HL-60/S4 (cell line): ENCODE measurements at regions not wholly inside any gene's neighbourhood (a gene's known extent, or its start where the extent isn't known, plus 50 kb on each side); places are given as distances from the start of the nearest gene placed in this dataset.

Experiments used
- in situ Hi-C: fragments of 300-500 bp; cut with MboI; formaldehyde crosslinking; loops from 2 replicates; pipeline ENCODE4 v1.14.3; 2022; ENCODE audit warnings: low sequenced_read_pairs

- in situ Hi-C loops = no loop called here
Observed at GRCh38 chr9:1729631-1730030, 285.5 kb upstream of the SMARCA2 start.

- in situ Hi-C loops = no loop called here
Observed at GRCh38 chr9:1732670-1733069, 282.5 kb upstream of the SMARCA2 start.

DNA sequence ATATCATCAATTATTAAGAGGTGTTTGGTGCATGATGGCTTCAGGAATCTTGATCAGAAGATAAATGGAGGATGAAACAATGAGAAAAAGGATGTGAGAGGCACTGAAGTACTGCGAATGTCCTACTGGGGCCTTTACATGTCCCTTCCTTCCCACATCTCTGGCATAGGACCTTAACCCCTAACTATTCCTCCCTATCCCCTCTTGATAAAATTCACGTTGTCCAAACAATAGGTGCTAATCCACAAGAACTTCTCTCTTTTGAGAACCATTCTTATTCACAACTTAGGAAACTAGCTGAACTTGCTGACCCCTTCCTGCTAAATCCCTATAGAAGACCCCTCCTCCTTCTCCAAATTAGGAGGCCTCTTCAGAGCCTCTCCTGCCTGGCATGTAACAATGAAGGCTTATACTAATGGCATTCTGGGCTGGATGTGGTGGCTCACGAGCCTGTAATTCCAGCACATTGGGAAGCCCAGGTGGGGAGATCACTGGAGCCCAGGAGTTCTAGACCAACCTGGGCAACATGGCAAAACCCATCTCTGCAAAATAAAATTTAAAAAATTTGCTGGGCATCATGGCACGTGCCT lies 276.5 kb upstream of the SMARCA2 start:
- in situ Hi-C loops = no loop called here

DNA sequence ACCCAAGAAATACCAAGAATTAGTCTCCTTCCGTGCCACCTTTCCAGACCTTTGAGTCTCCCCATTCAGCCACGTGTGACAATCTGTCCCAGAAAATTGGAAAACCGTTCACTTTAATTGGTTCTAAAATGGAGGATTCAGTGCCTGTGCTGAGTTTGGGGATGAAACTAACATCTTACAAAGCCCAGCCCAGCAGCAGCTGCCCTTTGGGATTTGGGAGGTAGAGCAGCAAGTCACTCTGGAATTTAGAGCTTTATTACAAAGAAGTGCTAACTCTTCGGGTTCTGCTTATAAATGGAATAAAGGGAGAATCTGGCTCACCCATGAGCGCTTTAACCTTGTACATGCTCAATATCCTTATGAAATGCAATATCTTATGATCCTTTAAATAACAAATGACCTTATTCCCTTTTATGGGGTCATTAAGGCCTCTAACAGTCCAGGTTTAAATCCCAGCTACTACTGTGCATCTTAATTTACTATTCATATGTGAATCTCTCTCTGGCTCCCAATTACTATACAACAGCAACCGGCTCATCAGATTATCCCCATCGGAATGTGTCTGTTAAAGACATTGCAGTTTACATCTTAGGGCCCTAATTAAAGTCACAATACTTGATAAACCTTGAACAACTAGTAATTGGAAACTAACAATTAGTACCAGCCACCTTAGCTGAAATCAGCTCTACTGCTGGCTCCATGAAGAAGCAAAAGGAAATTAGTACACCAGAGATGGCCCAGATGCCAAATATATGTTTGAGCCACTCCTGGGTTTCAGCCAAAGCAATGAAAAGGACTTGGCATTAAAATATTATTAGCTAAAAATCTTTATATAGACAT lies 271.8 kb upstream of the SMARCA2 start:
- in situ Hi-C loops = no loop called here

- in situ Hi-C loops = no loop called here
Observed at GRCh38 chr9:1745980-1746379, 269.2 kb upstream of the SMARCA2 start.

DNA sequence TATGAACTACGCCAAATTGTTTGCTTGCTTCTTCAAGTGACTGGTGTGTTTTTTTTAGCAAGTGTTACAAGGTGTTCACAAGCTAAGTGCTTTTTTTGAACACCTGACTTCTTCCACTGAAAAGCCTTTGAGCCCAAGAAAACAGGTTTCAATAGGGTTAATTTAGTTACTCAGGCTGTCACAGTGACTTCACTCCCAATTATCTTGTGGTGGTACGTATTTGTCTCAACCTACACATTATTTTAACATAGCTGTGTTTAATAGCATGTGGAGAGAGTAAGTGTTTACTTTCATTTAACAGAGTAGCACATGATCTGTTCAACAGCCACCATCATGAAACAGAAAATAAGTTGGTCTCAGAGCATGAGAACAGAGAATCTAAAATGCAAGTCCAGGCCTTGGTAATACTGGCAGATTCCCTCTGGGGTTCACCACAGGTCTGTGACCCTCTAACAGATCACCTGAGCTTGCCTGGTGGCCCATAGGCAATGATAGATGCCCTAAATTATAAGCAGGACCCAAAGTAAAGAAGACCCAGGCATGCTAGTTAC lies 267.7 kb upstream of the SMARCA2 start:
- in situ Hi-C loops = no loop called here

DNA sequence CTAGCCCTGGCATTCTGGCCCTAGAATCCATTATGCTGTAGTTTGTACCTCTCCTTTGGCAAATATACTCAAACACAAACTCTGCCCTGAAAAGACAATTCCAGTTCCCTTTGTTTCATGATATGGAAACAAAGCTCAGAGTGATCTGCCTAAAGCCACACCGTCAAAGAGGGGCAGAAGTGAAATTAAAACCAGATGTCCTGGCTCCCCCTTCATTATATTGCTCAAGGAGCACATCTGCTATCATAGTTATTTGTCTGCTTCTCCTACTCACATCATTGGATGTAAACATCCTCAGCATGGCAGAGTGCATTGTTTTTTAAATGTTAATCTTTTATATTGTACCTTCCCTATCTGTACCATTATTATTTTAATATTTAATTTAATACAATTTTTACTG lies 266.7 kb upstream of the SMARCA2 start:
- in situ Hi-C loops = no loop called here

DNA sequence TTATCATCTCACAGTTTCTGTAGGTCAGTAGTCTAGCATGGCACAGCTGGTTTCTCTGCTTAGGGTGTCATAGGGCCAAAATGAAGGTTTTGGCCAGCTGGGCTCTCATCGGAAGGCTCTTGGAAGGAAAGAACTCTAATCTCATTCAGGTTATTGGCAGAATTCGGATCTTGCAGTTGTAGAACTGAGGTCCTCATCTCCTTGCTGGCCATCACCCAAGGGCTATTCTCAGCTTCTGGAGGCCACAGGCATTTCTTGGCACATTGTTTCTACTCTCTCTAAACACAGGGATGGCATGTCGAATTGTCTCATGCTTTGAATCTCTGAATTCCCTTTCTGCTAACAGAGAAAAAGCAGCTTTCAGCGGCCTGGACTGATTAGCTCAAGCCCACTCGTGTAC lies 258.0 kb upstream of the SMARCA2 start:
- in situ Hi-C loops = no loop called here

DNA sequence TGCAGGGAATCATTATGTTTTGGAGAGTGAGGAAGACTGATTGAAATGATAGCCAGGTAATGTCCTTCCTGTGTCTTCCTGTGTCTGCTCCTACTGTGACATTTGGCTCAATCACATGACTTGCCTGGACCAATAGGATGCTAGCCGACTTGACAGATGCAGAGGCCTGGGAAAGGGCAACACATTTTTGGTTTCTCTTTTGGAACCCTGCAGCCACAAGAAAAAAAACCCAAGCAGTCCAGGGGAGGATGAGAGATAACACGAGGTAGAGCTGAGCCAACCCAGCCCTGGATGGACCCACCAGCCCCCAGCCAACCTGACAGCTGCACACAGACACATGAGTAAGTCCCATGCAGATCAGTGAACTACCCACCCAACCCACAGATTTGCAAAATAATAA lies 256.1 kb upstream of the SMARCA2 start:
- in situ Hi-C loops = no loop called here

DNA sequence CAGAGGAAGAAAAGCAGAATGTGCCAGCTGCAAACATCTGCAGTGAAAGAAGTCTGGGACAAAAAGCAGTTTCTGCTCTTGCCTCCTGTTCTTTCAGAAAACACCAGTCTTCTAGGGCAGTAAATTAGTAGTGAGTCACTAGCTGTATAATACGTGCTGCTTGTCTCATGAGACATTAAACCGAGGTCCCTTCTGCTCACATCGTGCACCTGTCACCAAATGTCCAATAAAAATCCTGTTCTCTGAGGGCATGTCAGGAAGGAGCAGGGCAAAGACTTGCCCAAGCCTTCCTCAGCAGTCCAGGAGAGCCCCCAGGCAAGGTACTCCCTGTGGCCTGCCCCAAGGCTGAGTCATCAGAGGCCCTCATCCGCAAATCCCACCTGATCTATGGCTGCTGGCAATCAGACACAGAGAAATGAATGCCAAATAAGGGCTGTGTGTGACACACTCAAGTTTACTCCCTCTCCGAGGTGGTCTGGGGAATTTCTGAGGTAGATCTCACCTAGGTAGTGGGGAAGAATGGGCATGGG lies 255.3 kb upstream of the SMARCA2 start:
- in situ Hi-C loops = no loop called here

DNA sequence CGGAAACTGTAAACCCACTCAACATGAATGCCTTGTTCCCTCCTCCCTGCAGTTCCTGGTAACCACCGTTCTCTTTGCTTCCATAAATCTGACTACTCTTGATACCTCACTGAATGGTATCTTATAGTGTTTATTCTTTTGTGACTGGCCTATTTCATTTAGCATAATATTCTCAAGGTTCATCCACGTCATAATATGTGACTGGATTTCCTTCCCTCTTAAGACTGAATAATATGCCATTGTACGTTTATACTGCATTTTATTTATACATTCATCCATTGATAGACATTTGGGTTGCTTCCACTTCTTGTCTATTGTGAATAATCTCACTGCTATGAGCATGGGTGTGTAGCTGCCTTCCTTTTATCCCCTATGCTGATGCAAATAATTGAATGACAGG lies 253.3 kb upstream of the SMARCA2 start:
- in situ Hi-C loops = no loop called here

DNA sequence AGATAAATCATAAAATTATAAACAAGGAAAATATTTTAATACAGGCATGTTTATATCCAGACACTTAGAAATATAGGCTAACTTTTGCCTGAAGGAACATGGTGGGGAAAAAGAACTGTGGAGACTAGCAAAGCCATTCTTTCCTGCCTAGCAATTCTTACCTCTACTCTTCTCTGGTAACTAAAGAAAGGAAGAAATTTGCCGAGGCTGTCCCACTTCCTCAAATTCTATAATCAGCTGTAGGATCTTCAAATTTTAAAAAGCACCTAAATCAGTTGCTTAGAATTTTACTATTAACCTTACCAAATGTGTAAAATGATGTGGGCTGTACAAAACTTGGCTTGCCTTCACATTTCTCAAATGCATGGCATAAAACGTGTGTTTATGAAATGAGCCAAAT lies 249.1 kb upstream of the SMARCA2 start:
- in situ Hi-C loops = no loop called here

DNA sequence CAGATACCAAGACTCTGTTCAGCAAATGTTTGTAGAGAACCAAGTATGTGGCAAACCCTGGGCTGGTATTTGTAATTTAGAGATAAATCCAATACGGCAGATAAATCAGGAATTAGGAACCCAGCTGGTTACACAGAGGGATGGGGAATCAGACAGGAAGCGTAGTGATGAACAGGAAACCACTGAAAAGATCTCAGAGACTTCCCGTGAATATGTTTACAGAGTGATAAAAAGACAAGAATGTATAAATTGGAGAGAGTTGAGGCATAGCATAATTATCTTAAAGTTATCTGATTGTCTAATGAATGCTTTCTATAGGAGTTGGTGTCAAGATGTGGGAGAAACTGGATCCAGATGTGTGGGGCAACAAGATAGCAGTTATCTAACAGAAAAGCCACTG lies 246.6 kb upstream of the SMARCA2 start:
- in situ Hi-C loops = no loop called here

- in situ Hi-C loops = no loop called here
Observed at GRCh38 chr9:1771094-1771789, 243.9 kb upstream of the SMARCA2 start.

DNA sequence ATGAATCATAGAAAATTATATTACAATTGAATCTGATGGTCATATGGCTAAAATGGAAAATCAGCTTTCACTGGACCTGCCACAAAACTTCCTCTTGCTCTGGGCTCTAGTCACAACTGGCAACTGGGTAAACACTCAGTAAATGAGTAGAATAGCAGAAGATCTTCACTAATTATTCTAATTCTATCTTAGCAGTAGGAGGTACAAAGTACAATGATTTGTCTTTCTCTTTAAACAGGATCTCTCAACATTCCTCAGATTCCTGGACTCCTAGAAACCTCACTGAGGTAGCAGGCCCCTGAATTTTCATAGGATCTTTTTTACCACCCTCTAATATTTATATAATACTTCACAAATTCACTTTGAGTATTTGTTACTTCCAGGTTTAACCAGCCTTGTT lies 239.9 kb upstream of the SMARCA2 start:
- in situ Hi-C loops = no loop called here

DNA sequence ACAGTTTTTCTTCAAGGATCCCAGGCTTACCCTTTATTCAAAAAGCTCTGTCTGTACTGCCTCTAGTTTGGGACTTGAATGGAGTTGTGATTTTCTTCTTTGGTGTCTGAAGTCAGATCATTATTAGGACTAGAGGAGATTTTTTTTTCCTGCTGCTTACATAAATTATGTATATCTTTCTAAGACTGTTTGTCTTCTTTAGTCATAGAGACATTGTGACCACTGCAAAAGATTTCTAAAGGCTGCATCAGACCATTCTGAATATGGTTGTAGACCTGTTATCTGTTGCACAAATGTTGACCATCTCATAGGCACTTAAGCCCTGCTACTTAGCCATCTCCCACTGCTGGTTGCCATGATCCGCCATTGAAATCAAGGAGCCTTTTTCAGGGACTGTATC lies 238.5 kb upstream of the SMARCA2 start:
- in situ Hi-C loops = no loop called here

- in situ Hi-C loops = no loop called here
Observed at GRCh38 chr9:1791191-1791590, 224.0 kb upstream of the SMARCA2 start.

DNA sequence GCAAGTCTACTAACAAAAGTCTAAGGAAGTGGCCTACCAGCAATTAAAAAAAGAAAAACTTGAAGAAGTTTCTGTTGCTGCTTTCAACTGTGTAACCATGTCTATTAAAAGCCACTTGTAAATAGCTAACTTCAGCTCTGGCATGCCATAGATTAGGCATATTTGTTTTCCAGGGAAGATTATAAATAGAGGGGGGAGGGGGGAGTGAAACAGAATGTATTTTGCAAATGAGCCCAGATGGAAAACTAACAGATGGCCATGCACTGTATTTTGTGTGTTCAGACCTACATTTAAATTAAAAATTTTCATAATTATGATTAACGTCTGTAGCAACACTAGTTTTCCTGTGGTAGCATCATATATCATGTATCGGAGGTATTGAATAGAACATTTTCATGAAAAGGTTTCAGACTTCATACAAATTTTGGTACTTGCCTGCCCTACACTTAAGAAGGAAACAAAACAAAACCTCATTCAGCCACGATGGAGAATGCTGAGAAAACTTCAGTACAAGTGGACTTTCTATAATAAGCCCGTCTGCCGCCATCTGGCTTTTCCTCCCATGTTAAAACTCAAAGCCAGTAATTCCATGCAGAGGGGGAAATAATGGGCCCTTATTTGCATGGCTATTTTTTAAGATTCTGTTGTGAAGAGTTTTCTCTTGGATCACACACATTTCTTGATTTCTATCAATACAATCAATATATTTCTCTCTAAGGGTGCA lies 220.4 kb upstream of the SMARCA2 start:
- in situ Hi-C loops = no loop called here

GRCh38 chr9:1804128-1804865 lies 210.8 kb upstream of the SMARCA2 start:
- in situ Hi-C loops = no loop called here

- in situ Hi-C loops = no loop called here
Observed at GRCh38 chr9:1829719-1830118, 185.4 kb upstream of the SMARCA2 start.
